HG03066 (cell line): ENCODE measurements at regions not wholly inside any gene's neighbourhood (a gene's known extent, or its start where the extent isn't known, plus 50 kb on each side); places are given as distances from the start of the nearest gene placed in this dataset.
"Not testable (repeated sequence)": the region's sequence is repeated elsewhere in the genome, so short reads cannot be mapped to it uniquely, and the experiment has no call there.

ENCODE experiments used
- ATAC-seq: cut with Tn5 transposase; IDR thresholded peaks from one replicate; pipeline ENCODE4 v1.9.1; 2021; ENCODE audit warnings: low read depth; ENCODE audit not compliant: unreplicated experiment

- no peak for ATAC-seq
Observed at GRCh38 chr20:50434653-50435396, 75.4 kb upstream of the PTPN1 start.

GRCh38 chr20:50435397-50436051, 74.7 kb upstream of the PTPN1 start:
- no peak for ATAC-seq

GRCh38 chr20:50436052-50436656, 74.0 kb upstream of the PTPN1 start:
- ATAC-seq = no peak

GRCh38 chr20:50436696-50437095, 73.5 kb upstream of the PTPN1 start:
- ATAC-seq = no peak

- no peak for ATAC-seq
Observed at GRCh38 chr20:50438986-50439407, 71.2 kb upstream of the PTPN1 start.

GRCh38 chr20:50439539-50440453, 70.4 kb upstream of the PTPN1 start:
- no peak for ATAC-seq

GRCh38 chr20:50442512-50442911, 67.7 kb upstream of the PTPN1 start:
- no peak for ATAC-seq

GRCh38 chr20:50445354-50446151, 64.6 kb upstream of the PTPN1 start:
- no peak for ATAC-seq

GRCh38 chr20:50446351-50447101, 63.7 kb upstream of the PTPN1 start:
- ATAC-seq = no peak

GRCh38 chr20:50447102-50447804, 62.9 kb upstream of the PTPN1 start:
- ATAC-seq = no peak

GRCh38 chr20:50447817-50448216, 62.4 kb upstream of the PTPN1 start:
- ATAC-seq = no peak

- not testable (repeated sequence) for ATAC-seq
Observed at GRCh38 chr20:50448625-50449403, 61.4 kb upstream of the PTPN1 start.

- ATAC-seq = peak; percentile 60
Observed at GRCh38 chr20:50449738-50450492, 60.3 kb upstream of the PTPN1 start.

GRCh38 chr20:50450493-50450826, 59.7 kb upstream of the PTPN1 start:
- no peak for ATAC-seq

GRCh38 chr20:50450881-50451752, 59.1 kb upstream of the PTPN1 start:
- ATAC-seq = peak; percentile 81

GRCh38 chr20:50451792-50452425, 58.3 kb upstream of the PTPN1 start:
- not testable (repeated sequence) for ATAC-seq
